Liver (tissue), 8 donors: ENCODE measurements at regions not wholly inside any gene's neighbourhood (a gene's known extent, or its start where the extent isn't known, plus 50 kb on each side); places are given as distances from the start of the nearest gene placed in this dataset.

ENCODE experiments used
- DNase-seq: peaks from one replicate; pipeline ENCODE4 v3.0.0-alpha.2; 2017; ENCODE audit warnings: low spot score
- H3K27ac ChIP-seq, 2 donors: one replicate each; pipeline ENCODE4 v1.7.0; 2013; ENCODE audit warnings: inconsistent platforms in 2 of 2, low read length in 2 of 2, control low read depth in 1 of 2, low read depth in 1 of 2, mild to moderate bottlenecking in 1 of 2
- H3K27me3 ChIP-seq, 4 donors: one replicate each; pipeline versions ENCODE4 v1.6.1 to v1.7.0; 2013; ENCODE audit warnings: low read length in 3 of 4, inconsistent platforms in 1 of 4, mild to moderate bottlenecking in 1 of 4, moderate library complexity in 1 of 4; ENCODE audit not compliant: control insufficient read depth in 4 of 4, insufficient read depth in 4 of 4
- H3K36me3 ChIP-seq, 4 donors: one replicate each; pipeline versions ENCODE4 v1.6.1 to v1.7.0; 2013; ENCODE audit warnings: low read length in 3 of 4, mild to moderate bottlenecking in 3 of 4, low read depth in 1 of 4, moderate library complexity in 1 of 4; ENCODE audit not compliant: control insufficient read depth in 4 of 4, insufficient read depth in 3 of 4
- H3K4me1 ChIP-seq, 4 donors: one replicate each; pipeline versions ENCODE4 v1.6.1 to v1.7.0; 2013; ENCODE audit warnings: low read length in 3 of 4, mild to moderate bottlenecking in 3 of 4, moderate library complexity in 1 of 4; ENCODE audit not compliant: control insufficient read depth in 4 of 4, insufficient read depth in 4 of 4
- H3K4me3 ChIP-seq, 3 donors: one replicate each; pipeline versions ENCODE4 v1.6.1 to v1.7.0; 2013; ENCODE audit warnings: low read length in 3 of 3, control low read depth in 1 of 3, low read depth in 1 of 3, mild to moderate bottlenecking in 1 of 3
- H3K9ac ChIP-seq, 2 donors: one replicate each; pipeline ENCODE4 v1.7.0; 2013; ENCODE audit warnings: low read length in 2 of 2, mild to moderate bottlenecking in 2 of 2, moderate library complexity in 2 of 2, control low read depth in 1 of 2, low read depth in 1 of 2
- H3K9me3 ChIP-seq, 4 donors: one replicate each; pipeline versions ENCODE4 v1.6.1 to v1.7.0; 2013; ENCODE audit warnings: low read length in 3 of 4; ENCODE audit not compliant: control insufficient read depth in 4 of 4
- EGR1 ChIP-seq, 2 donors: IDR thresholded peaks; 2 replicates each; pipeline ENCODE4 v1.6.1; 2016 to 2018; ENCODE audit warnings: antibody characterized with exemption in 2 of 2, low read depth in 2 of 2
- FOXA1 ChIP-seq: IDR thresholded peaks from 2 replicates; pipeline ENCODE4 v1.6.1; 2016; ENCODE audit warnings: antibody characterized with exemption
- FOXA2 ChIP-seq: IDR thresholded peaks from 2 replicates; pipeline ENCODE4 v1.6.1; 2016; ENCODE audit warnings: antibody characterized with exemption
- GABPA ChIP-seq, 2 donors: IDR thresholded peaks in 1 of 2; conservative IDR thresholded peaks in 1 of 2; 2 replicates each; pipeline ENCODE4 v1.6.1; 2016; ENCODE audit warnings: antibody characterized with exemption in 2 of 2, mild to moderate bottlenecking in 1 of 2, moderate library complexity in 1 of 2
- HNF4A ChIP-seq, 2 donors: conservative IDR thresholded peaks; 2 replicates each; pipeline ENCODE4 v1.6.1; 2016; ENCODE audit warnings: antibody characterized with exemption in 2 of 2, mild to moderate bottlenecking in 2 of 2
- HNF4G ChIP-seq: IDR thresholded peaks from 2 replicates; pipeline ENCODE4 v1.6.1; 2016; ENCODE audit warnings: antibody characterized with exemption
- RXRA ChIP-seq, 2 donors: IDR thresholded peaks; 2 replicates each; pipeline ENCODE4 v1.6.1; 2017 to 2018; ENCODE audit warnings: antibody characterized with exemption in 2 of 2, mild to moderate bottlenecking in 1 of 2
- SP1 ChIP-seq: IDR thresholded peaks from 2 replicates; pipeline ENCODE4 v1.6.1; 2018; ENCODE audit warnings: antibody characterized with exemption, mild to moderate bottlenecking
- TAF1 ChIP-seq: conservative IDR thresholded peaks from 2 replicates; pipeline ENCODE4 v1.6.1; 2016; ENCODE audit warnings: antibody characterized with exemption, mild to moderate bottlenecking
- WGBS: extraction: QIAGEN DNeasy Blood & Tissue Kit; methylation state at CpG from one replicate; pipeline ENCODE4 v1.1.7; 2013; 5-methylcytosine and 5-hydroxymethylcytosine counted together
- TF ChIP-seq, protein P1 (sequence below): fragments of 150-350 bp; IDR thresholded peaks from 2 replicates; pipeline ENCODE4 v1.5.1; 2017; ENCODE audit warnings: improper control_type of control experiment, low read depth, low read length; ENCODE audit not compliant: missing input control
- TF ChIP-seq, protein P2 (sequence below): IDR thresholded peaks from 2 replicates; pipeline ENCODE4 v1.6.1; 2016; ENCODE audit warnings: antibody characterized with exemption
- TF ChIP-seq, protein P3 (sequence below): IDR thresholded peaks from 2 replicates; pipeline ENCODE4 v1.6.1; 2016; ENCODE audit warnings: antibody characterized with exemption
- TF ChIP-seq, protein P4 (sequence below): IDR thresholded peaks from 2 replicates; pipeline ENCODE4 v1.6.1; 2016; ENCODE audit warnings: antibody characterized with exemption
- donor health status: healthy.
- donor health status: healthy.
- donor health status: healthy.
- donor health status: healthy.
- donor health status: healthy.

DNA sequence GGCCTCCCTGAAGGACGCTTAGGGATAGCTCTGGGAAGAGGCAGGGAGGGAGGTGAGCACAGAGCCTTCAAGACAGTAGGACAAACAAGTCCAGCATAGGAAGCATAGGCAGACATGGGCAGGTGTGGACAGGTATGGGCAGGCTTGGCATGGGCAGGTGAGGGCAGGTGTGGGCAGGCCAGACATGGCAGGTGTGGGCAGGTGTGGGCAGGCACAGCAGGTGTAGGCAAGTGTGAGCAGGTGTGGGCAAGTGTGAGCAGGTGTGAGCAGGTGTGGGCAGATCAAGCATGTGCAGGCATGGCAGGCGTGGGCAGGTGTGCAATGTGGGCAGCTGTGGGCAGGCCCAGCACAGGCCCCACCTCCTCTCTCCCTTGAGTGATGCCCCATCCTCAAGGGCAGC is 148.8 kb upstream of the ZMIZ1 start (continued):
- TF ChIP-seq FOXA1 (no peak), HNF4G (no peak), FOXA2 (no peak)
- TF ChIP-seq, protein P1, sequence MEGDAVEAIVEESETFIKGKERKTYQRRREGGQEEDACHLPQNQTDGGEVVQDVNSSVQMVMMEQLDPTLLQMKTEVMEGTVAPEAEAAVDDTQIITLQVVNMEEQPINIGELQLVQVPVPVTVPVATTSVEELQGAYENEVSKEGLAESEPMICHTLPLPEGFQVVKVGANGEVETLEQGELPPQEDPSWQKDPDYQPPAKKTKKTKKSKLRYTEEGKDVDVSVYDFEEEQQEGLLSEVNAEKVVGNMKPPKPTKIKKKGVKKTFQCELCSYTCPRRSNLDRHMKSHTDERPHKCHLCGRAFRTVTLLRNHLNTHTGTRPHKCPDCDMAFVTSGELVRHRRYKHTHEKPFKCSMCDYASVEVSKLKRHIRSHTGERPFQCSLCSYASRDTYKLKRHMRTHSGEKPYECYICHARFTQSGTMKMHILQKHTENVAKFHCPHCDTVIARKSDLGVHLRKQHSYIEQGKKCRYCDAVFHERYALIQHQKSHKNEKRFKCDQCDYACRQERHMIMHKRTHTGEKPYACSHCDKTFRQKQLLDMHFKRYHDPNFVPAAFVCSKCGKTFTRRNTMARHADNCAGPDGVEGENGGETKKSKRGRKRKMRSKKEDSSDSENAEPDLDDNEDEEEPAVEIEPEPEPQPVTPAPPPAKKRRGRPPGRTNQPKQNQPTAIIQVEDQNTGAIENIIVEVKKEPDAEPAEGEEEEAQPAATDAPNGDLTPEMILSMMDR = no peak
- TF ChIP-seq, protein P2, sequence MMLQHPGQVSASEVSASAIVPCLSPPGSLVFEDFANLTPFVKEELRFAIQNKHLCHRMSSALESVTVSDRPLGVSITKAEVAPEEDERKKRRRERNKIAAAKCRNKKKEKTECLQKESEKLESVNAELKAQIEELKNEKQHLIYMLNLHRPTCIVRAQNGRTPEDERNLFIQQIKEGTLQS = no peak

DNA sequence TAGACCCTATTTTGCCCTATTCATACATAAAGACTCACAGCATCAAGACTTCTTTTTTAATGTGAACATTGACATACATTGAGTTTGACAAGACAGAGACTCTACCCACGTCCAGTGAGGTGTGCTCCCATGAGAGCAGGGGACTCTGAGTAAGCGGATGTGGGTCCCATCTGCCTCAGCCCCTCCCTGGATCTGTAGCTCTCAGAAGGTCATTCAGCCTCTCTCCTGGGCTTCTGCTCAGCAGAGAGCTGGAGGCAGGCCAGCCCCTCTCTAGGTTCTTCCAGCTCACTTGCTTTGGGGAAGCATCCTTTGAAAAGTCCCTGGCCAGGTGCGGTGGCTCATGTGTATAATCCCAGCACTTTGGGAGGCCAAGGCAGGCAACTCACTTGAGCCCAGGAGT is 146.9 kb upstream of the ZMIZ1 start:
- Histone ChIP-seq H3K27me3 (no peaks in the 10 kb centered on the region), H3K27ac (no peak overlapping the region), H3K9me3 (no peaks in the 10 kb centered on the region), H3K36me3 (no peaks in the 10 kb centered on the region), H3K4me3 (no peak overlapping the region), H3K4me1 (no peaks in the 10 kb centered on the region), H3K9ac (no peak overlapping the region)
- WGBS = 97% methylated on average over 3 of the region's 3 CpGs
- no peak for DNase-seq
- no peak for TF ChIP-seq HNF4A (conservative IDR thresholded peaks at IDR 0.05)
- TF ChIP-seq, protein P3, sequence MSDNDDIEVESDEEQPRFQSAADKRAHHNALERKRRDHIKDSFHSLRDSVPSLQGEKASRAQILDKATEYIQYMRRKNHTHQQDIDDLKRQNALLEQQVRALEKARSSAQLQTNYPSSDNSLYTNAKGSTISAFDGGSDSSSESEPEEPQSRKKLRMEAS = no peak
- TF ChIP-seq FOXA2 = no peak
- no peak for TF ChIP-seq EGR1 (IDR thresholded peaks at IDR 0.05; ENCODE audit: low read depth in 2 of 2)

DNA sequence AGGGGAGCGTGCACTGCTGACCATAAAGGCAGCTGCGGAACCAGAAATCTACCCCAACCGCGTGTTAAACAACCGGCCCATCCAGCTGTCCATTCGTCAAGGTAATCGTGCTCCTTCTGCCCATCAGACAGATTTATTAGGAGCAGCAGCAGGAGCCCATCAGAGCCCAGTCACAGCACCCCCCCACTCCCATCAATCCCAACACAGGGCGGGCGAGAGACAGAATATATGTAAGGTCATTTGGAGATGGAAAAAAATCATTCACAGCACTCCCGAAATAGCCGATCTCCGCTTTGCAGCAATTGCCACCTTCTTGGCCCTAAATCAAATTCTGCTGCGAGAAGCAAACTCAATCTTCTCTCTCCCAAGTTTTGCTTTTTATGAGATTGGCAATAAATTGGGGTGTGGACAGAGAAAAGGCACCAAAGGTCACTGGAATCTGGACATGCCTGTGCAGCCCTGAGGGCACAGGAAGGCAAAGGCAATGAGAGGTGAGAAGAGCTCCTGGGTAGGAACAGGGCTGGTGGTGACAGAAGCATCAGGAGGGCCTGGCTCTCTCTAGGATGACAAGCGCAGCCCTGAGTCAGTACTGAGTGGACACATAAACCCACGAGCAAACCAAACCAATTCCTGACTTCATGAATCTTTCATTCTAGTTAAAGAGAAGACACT is 145.0 kb upstream of the ZMIZ1 start:
- no peak for DNase-seq
- WGBS = 84% methylated on average over 15 of the region's 15 CpGs
- no peaks in the 10 kb centered on the region for H3K9me3 ChIP-seq
- H3K27me3 ChIP-seq = no peaks in the 10 kb centered on the region
- no peak for TF ChIP-seq SP1
- H3K9ac ChIP-seq = no peak overlapping the region
- H3K4me3 ChIP-seq = no peak overlapping the region
- no peaks in the 10 kb centered on the region for H3K4me1 ChIP-seq
- no peak overlapping the region for H3K27ac ChIP-seq
- H3K36me3 ChIP-seq = no peaks in the 10 kb centered on the region

DNA sequence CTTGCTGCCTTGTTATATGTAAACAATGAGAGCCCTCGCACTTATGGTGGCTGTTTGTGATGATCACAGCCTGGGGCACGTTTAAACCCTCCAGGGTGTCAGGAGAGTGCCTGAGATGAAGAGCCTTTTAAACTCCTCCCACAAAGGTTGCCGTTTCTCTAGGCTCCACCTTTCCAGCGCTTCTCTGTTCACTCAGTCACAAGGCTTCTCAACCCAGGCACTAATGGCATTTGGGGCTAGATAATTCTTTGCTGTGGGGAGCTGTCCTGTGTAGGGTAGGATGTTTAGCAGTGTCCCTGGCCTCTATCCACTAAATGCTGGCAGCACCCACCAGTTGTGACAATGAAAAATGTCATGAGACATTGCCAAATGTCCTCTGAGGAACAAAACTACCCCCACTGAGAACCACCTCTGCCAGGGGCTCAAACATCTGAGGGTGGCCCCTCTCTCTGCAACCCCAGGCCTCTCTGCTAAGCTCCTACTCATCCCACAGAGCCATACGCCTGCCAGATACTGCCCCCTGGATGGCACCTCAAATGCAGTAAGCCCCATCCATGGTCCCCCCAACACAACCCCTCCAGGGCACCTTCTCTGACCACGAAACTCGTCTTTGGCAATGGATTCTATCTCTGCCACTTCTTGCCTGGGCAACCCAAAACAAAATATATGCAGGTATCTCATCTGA is 144.3 kb upstream of the ZMIZ1 start:
- 75% methylated on average over 7 of the region's 7 CpGs for WGBS
- H3K4me3 ChIP-seq = no peak overlapping the region
- no peaks in the 10 kb centered on the region for H3K9me3 ChIP-seq
- no peak for DNase-seq
- H3K27ac ChIP-seq = no peak overlapping the region
- no peak overlapping the region for H3K9ac ChIP-seq
- H3K27me3 ChIP-seq = no peaks in the 10 kb centered on the region
- no peaks in the 10 kb centered on the region for H3K4me1 ChIP-seq
- no peaks in the 10 kb centered on the region for H3K36me3 ChIP-seq
- TF ChIP-seq, protein P4, sequence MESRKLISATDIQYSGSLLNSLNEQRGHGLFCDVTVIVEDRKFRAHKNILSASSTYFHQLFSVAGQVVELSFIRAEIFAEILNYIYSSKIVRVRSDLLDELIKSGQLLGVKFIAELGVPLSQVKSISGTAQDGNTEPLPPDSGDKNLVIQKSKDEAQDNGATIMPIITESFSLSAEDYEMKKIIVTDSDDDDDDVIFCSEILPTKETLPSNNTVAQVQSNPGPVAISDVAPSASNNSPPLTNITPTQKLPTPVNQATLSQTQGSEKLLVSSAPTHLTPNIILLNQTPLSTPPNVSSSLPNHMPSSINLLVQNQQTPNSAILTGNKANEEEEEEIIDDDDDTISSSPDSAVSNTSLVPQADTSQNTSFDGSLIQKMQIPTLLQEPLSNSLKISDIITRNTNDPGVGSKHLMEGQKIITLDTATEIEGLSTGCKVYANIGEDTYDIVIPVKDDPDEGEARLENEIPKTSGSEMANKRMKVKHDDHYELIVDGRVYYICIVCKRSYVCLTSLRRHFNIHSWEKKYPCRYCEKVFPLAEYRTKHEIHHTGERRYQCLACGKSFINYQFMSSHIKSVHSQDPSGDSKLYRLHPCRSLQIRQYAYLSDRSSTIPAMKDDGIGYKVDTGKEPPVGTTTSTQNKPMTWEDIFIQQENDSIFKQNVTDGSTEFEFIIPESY = no peak
- no peak for TF ChIP-seq EGR1 (IDR thresholded peaks at IDR 0.05; ENCODE audit: low read depth in 2 of 2)
- TF ChIP-seq RXRA (IDR thresholded peaks at IDR 0.05) = no peak
- no peak for TF ChIP-seq FOXA2
- TF ChIP-seq GABPA (IDR thresholded peaks at IDR 0.05 in 1 of 2, conservative IDR thresholded peaks at IDR 0.05 in 1 of 2) = no peak
- no peak for TF ChIP-seq HNF4A (conservative IDR thresholded peaks at IDR 0.05)
- TF ChIP-seq TAF1 = no peak
- TF ChIP-seq SP1 = no peak
- TF ChIP-seq, protein P1 = no peak
- TF ChIP-seq FOXA1 = no peak
